ENCODE measurements at regions not wholly inside any gene's neighbourhood (a gene's known extent, or its start where the extent isn't known, plus 50 kb on each side); places are given as distances from the start of the nearest gene placed in this dataset.

GRCh38 chr14:73800970-73801515 is 50.6 kb upstream of the PTGR2 start:
- CTCF ChIA-PET, result no interaction called here
- H3K36me3 ChIP-seq (ENCODE audit: control insufficient read depth, insufficient read depth, low read length), result no peaks in the 10 kb centered on the region
- Mint-ChIP-seq H3K27me3 (ENCODE audit: insufficient read depth, unreplicated experiment) (no peaks in the 10 kb centered on the region), H3K27ac (ENCODE audit: unreplicated experiment) (peak overlapping the region; percentile 42), H3K4me3 (ENCODE audit: unreplicated experiment) (no peak overlapping the region), H3K4me1 (ENCODE audit: low read depth, unreplicated experiment) (peaks cover 26% of the 10 kb centered on the region), H3K36me3 (ENCODE audit: insufficient read depth, unreplicated experiment) (no peaks in the 10 kb centered on the region), H3K9me3 (ENCODE audit: unreplicated experiment) (no peaks in the 10 kb centered on the region)
- intact Hi-C loops (cut with micrococcal nuclease; ENCODE audit: unreplicated experiment), result no loop called here
- TF ChIP-seq CTCF (IDR thresholded peaks at IDR 0.05; ENCODE audit: insufficient read depth in 1 of 2, low read depth in 1 of 2, low read length in 1 of 2, severe bottlenecking in 1 of 2, unreplicated experiment in 1 of 2), result no peak
- DNase-seq, result no peak
- H3K27me3 ChIP-seq (replicated peaks; ENCODE audit: control insufficient read depth, insufficient read depth, low read length), result no peaks in the 10 kb centered on the region
- POLR2A ChIA-PET, result interaction anchor here (1.1 kb wide), 1 partner anchor 41 kb away, joined by 3 read pairs; a partner anchor contains a TSS
- H3K9me3 ChIP-seq, result no peaks in the 10 kb centered on the region
- BruUV-seq (replicated peaks), result no TSS peak
- H3K4me1 ChIP-seq, result peaks cover 41% of the 10 kb centered on the region
- H3K4me3 ChIP-seq (ENCODE audit: low read depth, low read length), result no peak overlapping the region

- Mint-ChIP-seq H3K27ac (ENCODE audit: unreplicated experiment) (peak overlapping the region; percentile 56), H3K36me3 (ENCODE audit: insufficient read depth, unreplicated experiment) (no peaks in the 10 kb centered on the region), H3K27me3 (ENCODE audit: insufficient read depth, unreplicated experiment) (no peaks in the 10 kb centered on the region), H3K9me3 (ENCODE audit: unreplicated experiment) (no peaks in the 10 kb centered on the region), H3K4me1 (ENCODE audit: low read depth, unreplicated experiment) (peaks cover 36% of the 10 kb centered on the region), H3K4me3 (ENCODE audit: unreplicated experiment) (no peak overlapping the region)
- TF ChIP-seq CTCF (IDR thresholded peaks at IDR 0.05; ENCODE audit: insufficient read depth in 1 of 2, low read depth in 1 of 2, low read length in 1 of 2, severe bottlenecking in 1 of 2, unreplicated experiment in 1 of 2), result no peak
- BruUV-seq (replicated peaks), result no TSS peak
- intact Hi-C loops (cut with micrococcal nuclease; ENCODE audit: unreplicated experiment), result loop anchor here (2.0 kb wide), 2 partner anchors 37 to 53 kb away; partner anchors contain the start of gene PTGR2
- ChIA-PET CTCF (interaction anchor here (0.8 to 2.3 kb wide), 4 partner anchors 10 to 57 kb away, joined by 3 to 10 read pairs (median 6); a partner anchor contains a TSS), POLR2A (interaction anchor here (0.5 to 2.1 kb wide), 2 partner anchors 12 to 17 kb away, joined by 3 to 18 read pairs; no protein-coding TSS in a partner anchor)
- no peaks in the 10 kb centered on the region for H3K36me3 ChIP-seq (ENCODE audit: control insufficient read depth, insufficient read depth, low read length)
- no peak overlapping the region for H3K4me3 ChIP-seq (ENCODE audit: low read depth, low read length)
- H3K9me3 ChIP-seq, result no peaks in the 10 kb centered on the region
- H3K4me1 ChIP-seq, result peaks cover 56% of the 10 kb centered on the region
- no peak for DNase-seq
- no peaks in the 10 kb centered on the region for H3K27me3 ChIP-seq (replicated peaks; ENCODE audit: control insufficient read depth, insufficient read depth, low read length)
These were observed 53.9 kb upstream of the PTGR2 start for GRCh38 chr14:73797543-73798265.

GRCh38 chr14:73796893-73797542 is 54.6 kb upstream of the PTGR2 start:
- no peaks in the 10 kb centered on the region for H3K36me3 ChIP-seq (ENCODE audit: control insufficient read depth, insufficient read depth, low read length)
- CTCF ChIA-PET, result interaction anchor here (0.6 to 2.3 kb wide), 8 partner anchors 9 to 1773 kb away, joined by 3 to 12 read pairs (median 4); a partner anchor contains a TSS
- H3K4me1 ChIP-seq, result peaks cover 52% of the 10 kb centered on the region
- H3K4me3 ChIP-seq (ENCODE audit: low read depth, low read length), result no peak overlapping the region
- no TSS peak for BruUV-seq (replicated peaks)
- H3K27me3 Mint-ChIP-seq (ENCODE audit: insufficient read depth, unreplicated experiment), result no peaks in the 10 kb centered on the region
- H3K36me3 Mint-ChIP-seq (ENCODE audit: insufficient read depth, unreplicated experiment), result no peaks in the 10 kb centered on the region
- peaks cover 36% of the 10 kb centered on the region for H3K4me1 Mint-ChIP-seq (ENCODE audit: low read depth, unreplicated experiment)
- H3K27ac Mint-ChIP-seq (ENCODE audit: unreplicated experiment), result peak overlapping the region; percentile 56
- H3K9me3 ChIP-seq, result no peaks in the 10 kb centered on the region
- H3K4me3 Mint-ChIP-seq (ENCODE audit: unreplicated experiment), result no peak overlapping the region
- H3K9me3 Mint-ChIP-seq (ENCODE audit: unreplicated experiment), result no peaks in the 10 kb centered on the region
- POLR2A ChIA-PET, result interaction anchor here (0.5 to 2.3 kb wide), 4 partner anchors 9 to 37 kb away, joined by 3 to 18 read pairs (median 10); a partner anchor contains a TSS
- no peaks in the 10 kb centered on the region for H3K27me3 ChIP-seq (replicated peaks; ENCODE audit: control insufficient read depth, insufficient read depth, low read length)
- intact Hi-C loops (cut with micrococcal nuclease; ENCODE audit: unreplicated experiment), result loop anchor here (1.0 to 2.0 kb wide), 3 partner anchors 11 to 54 kb away; partner anchors contain the start of gene PTGR2
- no peak for TF ChIP-seq CTCF (IDR thresholded peaks at IDR 0.05; ENCODE audit: insufficient read depth in 1 of 2, low read depth in 1 of 2, low read length in 1 of 2, severe bottlenecking in 1 of 2, unreplicated experiment in 1 of 2)
- no peak for DNase-seq

Data from Caco-2 (cell line).